ENCODE measurements at regions not wholly inside any gene's neighbourhood (a gene's known extent, or its start where the extent isn't known, plus 50 kb on each side); places are given as distances from the start of the nearest gene placed in this dataset.

GRCh38 chr20:19079536-19080299 lies 132.7 kb upstream of the SLC24A3 start (continued):
- no peak for TF ChIP-seq RXRA (IDR thresholded peaks at IDR 0.05; ENCODE audit: insufficient read depth, low read depth, low read length)
- no peak for TF ChIP-seq TAF1 (IDR thresholded peaks at IDR 0.05; ENCODE audit: low read depth, low read length)
- TF ChIP-seq SUZ12 (IDR thresholded peaks at IDR 0.05; ENCODE audit: low read length): no peak
- no peak for TF ChIP-seq JUND (IDR thresholded peaks at IDR 0.05; ENCODE audit: low read length)
- TF ChIP-seq KDM4A (IDR thresholded peaks at IDR 0.05; ENCODE audit: low read depth, low read length, severe bottlenecking): no peak
- TF ChIP-seq SAP30 (IDR thresholded peaks at IDR 0.05; ENCODE audit: insufficient read depth, insufficient replicate concordance, low read length): no peak

Measured in H1 (cell line).